TTC549 (cell line): ENCODE measurements at regions not wholly inside any gene's neighbourhood (a gene's known extent, or its start where the extent isn't known, plus 50 kb on each side); places are given as distances from the start of the nearest gene placed in this dataset.

Source experiments
- FAIRE-seq: peaks from 2 replicates; lab custom pipeline; 2012; peaks lifted over from hg19 to GRCh38; lab: Jason Lieb, UNC

DNA sequence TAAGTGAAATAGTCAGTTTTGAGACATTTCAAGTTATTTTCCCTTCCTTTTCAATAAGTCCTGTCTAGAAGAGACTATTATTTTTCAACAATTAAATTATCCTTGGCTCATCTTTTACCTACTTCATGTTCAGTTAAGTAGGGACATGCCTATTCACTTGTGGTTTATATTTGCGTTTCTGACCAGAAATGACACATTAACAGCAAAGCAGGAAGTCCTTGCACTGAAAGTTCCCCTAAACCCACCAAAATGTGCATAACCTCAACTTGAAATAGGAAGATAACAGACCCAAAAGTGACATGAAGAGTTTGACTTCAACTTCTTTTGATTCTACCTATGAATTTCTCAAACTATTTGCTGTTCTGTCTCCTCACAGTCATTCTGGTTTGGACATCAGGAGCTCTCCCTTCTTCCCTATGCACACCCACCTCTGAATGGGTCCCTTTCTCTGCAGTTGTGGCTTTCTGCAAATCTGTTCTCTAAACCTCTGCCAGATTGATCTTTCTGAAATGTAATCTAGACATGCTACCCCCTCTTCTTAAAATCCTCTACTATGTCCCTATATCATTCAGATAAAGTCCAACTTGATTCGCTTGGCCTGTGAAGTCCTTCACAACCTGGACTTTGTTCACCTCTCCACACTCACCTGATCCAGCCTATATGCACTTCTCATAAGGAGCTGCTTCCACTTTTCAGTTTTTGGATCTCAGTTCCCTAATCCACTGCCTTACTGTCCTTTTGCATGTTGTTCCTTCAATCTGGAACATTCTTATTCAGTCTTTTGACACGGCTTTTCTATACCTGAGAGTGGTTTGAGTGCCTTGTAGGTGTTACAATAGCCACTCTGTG lies 661.5 kb upstream of the ADGRL4 start:
- FAIRE-seq: no peak

DNA sequence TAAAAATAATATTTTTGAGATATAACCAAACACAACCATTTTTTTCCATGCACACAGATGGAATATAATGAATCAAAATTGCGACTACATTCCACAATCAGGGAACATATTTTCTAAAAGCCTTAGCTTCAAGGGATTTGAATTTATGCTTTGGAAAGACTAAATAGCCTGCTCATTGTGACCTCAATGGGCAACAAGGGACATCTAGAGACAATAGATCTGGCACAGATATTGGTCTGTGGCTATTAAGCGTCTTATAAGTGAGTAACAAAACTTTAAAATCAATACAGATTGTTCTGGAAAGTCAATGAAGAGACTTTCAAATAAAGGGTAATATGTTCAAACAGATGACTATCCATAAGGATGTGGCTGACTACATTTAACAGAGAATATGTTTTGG lies 660.6 kb upstream of the ADGRL4 start:
- no peak for FAIRE-seq

DNA sequence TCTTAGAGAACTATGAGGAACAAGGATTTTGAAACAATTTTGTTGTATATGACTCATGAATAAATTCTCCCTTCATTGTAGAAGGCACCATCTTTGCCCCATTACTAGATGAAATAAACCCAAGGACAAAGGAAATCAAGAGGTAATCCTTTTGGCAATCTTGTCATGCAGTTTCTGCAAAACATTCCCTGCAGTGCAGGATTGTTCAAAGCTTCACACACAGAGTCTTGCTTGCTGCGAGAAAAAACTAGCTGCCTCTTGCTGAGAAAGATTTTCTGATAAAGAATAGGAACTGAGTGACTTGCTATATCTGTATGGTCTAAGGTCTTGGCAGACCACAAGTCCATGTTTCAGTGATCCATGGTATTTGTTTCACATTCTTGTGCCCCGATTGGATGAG lies 657.4 kb upstream of the ADGRL4 start:
- no peak for FAIRE-seq

DNA sequence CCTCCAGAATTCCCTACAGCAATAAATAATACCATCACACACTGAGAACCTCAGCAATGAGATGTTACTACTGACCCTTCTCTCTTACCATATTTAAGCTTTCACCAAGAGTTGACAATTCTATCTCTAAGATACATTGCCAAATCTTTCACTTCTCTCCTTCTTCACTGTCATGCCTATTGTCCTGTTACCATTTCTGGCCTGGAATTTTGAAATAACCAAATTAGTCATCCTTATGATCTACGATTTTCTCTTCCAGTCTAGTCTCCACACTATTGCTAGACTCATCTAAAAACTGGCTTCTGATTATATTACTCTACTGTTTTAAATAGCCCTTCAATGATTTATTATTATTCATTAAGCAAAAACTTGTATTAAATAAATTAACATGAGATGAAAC lies 656.1 kb upstream of the ADGRL4 start:
- no peak for FAIRE-seq

DNA sequence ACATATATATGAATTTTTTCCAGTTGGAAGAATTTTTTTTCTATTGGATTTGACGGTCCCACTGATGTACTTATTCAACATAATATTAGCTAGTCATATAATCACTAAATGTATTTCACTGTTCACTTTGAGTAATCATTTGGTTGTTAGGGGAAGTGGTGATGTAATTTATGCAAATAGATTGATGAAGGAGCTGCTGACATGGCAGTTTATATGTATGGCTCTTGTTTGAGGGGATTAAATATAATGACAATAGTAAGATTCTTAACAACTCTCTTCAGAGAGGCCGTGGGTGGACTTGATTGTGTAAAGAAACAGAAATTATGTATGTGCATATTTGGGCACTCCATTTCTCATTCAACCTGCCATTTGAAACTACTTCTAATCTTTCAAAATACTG lies 653.6 kb upstream of the ADGRL4 start:
- FAIRE-seq: no peak

DNA sequence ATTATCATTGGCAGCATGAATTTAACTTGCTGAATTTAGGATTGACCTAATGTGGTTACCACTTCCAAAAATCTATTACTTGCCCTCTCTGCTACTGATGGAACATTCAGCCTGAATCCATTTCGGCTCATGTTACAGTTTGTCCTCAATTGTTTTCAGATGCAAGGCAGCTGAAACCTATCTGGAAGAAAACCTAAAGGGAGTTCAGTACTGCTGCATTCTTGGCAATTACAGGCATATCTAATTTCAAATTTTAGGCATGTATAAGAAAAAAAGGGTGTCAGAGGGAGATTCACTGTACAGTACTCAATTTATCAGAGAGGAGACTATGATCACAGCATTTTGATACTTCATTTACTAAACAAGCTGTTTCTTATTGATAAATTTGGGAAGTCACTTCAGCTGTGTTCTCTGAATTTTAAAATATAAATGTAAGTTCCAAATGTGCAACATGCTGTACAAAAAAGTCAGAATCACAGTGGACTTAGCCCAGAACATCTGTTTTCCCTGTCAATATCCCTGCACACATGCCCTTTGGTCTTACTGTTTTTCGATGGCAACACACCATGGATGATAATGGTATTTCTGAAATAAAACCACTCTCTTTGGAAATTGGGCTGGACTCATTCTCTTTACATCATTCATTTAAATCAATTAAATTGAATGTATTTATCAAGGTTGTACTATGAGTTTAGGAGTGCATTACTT lies 651.6 kb upstream of the ADGRL4 start:
- FAIRE-seq: no peak

DNA sequence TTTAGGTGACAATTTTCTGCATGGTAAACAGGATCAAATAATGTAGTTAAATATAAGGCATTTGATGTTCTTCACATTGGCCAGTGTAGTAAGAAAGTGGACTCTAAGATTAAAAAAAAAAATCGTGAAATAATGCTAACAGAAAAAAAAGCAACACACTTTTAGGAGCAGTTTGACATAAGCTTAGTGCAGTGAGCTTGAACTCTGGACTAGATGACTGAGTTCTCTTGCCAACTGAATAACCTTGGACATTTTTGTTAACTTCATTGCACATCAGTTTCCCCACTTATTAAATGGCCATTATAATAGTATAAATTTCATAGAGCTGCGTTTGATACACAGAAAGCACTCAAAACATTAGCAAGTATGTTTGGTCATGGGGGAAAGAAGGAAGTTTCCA lies 649.3 kb upstream of the ADGRL4 start:
- no peak for FAIRE-seq

DNA sequence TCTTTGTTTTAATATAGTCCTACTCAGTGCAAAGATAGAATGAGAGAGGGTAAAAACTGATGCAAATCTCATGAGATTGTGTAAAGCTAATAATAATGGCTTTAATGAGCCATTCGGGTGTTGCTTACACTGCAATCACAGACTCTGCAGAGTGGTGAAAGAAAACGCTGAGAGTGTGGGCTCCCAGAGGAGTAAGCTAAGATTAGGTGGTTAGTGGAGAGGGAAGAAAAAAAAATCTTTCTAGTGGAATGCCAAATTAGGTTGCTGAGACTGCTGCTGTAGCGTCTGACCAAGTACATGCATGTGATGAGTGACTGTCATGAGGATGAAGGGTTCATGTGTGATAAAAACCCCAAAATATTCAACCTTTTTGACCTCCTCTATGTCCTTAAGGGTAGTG lies 645.9 kb upstream of the ADGRL4 start:
- FAIRE-seq: no peak

DNA sequence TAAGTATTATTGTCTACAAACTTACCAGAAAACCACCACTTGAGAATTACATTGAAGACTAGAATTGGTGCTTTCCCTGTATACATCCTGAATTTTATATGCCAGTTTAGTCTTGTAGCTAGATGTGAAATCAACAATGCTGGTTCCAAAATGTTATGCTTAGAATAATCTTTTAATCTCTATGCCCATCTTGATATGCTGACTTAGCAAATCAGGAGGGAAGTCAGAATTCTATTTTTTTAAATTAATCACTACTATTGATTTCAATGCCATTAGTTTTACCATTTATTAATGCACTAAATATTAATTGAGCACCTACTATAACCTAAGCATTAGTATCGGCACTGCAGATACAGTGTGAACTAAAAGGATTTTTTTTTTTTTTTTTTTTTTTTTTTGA lies 641.6 kb upstream of the ADGRL4 start:
- FAIRE-seq: no peak

DNA sequence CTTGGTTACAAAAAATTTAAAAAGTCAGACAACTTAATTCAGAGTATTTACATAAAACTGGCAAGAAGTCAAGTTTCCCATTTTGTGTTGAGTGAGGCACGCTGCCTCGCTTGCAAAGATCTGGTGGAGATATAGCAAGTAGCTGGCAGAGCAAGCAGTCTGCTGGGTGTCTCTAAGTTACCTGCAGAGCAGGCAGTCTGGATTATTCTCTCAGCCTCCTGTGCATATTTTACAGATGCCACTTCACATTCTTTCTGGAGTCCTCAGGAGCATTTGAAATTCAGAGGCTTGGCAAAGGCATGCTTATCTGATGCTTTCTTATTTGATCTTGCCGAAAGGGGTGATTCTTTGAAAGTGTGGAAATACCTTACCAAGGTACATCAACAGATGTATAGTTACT lies 640.4 kb upstream of the ADGRL4 start:
- no peak for FAIRE-seq

DNA sequence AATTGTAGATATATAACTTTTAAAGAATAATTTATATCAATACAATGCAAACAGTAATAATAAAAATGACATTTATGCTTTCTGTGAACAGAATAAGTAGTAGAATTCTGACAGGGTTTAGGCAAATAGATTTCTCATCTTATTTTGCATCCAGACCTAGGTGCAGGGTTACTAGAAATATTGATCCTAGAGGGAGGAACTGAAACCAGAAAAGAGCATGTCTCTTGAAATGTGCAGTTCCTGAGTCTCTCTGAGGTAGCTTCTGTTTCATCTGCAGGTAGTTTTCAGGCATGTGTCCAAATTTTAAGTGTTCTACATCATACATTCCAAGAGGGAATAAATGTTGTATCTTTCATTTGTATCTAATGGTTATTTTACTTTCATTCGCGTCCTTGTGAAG lies 631.9 kb upstream of the ADGRL4 start:
- FAIRE-seq: no peak

DNA sequence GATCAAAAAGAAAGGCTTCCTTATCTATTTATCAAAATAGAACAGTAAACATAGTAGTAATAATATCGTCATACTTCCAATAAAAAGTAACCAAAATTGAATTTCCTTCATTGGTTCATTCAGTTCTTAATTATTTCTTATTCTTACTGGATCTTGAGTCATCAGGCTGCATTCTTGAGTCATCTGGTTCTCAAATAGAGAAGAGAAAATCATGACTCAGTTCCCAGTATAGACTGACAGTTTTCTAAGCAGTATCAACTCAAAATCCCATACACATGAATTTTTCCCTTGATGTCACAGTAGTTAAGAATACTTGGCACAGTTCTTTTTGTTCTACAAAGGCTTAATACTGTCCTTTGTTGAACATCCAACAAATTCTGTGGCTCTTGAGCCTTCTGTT lies 626.9 kb upstream of the ADGRL4 start:
- no peak for FAIRE-seq

DNA sequence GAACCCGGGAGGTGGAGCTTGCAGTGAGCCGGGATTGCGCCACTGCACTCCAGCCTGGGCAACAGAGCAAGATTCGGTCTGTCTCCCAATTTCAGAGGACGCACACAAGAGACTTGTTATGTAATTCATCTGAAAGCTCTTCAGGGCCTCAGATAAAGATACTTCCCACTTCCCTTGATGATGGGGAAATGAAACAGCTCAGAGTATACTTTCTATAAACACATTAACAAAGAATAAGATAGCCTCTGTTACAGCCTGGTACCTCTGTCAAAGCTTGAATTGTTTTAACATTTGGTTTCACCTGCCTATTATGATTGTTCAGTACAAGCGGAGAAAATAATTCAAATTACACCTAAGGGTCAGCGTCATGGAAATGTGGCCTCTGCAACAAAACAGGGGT lies 622.9 kb upstream of the ADGRL4 start:
- FAIRE-seq: no peak

DNA sequence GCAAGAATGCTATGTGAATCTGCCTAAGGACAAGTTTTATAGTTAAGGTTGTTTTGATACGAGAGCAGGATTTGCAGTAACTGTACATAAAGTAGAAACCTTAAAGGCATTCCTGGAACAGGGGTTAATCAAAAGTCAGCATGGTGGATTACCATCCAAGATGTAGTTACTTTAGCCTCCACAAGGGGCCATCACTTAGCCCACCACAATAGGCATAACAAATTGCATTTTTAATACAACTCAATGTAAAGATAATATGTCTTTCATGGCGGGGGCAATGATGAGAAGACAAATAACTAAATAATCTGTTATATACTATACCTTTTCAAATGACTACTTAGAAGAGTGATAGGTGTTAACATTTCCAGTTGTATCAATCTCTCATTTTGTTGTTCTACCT lies 611.2 kb upstream of the ADGRL4 start:
- FAIRE-seq: no peak

DNA sequence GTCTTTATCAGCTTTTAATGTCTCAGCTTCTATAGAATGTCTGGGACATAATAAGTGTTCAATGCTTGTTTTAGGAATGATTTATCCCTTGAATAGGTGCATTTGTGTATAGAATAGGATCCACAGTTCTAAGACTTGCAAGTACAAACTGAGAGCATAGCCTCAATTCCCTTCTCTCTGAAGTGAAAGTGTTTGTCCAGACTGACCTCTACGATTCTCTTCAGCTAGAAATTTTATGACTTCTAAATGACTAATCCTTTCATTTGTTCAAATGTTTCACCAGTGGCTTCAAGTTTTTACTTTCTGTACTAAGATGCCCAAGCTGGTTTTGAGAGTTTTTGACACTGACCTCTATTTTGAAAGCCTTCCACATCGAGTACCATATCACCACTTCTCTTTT lies 608.2 kb upstream of the ADGRL4 start:
- FAIRE-seq: no peak

DNA sequence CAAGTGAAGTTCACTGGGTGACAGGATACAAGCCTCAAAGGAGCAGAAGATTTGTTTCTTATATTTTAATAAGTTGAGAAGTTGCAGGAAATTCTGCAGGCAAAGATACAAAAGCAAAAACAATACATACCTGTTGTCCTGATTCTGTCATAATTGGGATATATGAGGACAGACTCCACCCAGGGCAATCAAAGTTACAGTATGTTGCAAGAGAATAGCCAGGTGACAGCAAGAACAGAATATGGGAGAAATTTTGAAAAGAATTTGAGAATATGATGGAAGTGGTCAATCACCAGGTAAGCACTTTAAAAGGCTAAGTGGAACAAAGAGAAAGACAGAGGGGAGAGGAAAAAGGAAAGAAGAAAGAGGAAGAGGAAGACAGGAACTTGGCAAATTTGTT lies 607.6 kb upstream of the ADGRL4 start:
- FAIRE-seq: no peak

DNA sequence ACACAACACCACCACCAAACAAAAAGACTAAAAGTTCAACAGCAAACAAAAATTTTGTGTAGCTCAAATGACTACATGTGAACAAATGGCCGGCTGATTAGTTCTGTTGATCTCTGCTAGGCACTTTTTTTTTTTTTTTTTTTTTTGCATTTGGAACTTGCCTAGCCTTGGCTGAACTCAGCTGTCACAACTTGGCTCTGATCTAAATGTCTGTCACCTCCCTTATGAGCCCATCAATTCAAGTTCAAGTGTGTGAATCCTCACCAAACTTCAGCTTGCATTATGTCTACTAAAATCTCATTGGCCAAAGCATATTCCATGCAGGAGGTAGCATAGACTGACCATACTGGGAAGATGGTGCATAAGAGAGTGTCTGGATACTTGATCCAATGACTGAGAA lies 606.5 kb upstream of the ADGRL4 start:
- FAIRE-seq: no peak

DNA sequence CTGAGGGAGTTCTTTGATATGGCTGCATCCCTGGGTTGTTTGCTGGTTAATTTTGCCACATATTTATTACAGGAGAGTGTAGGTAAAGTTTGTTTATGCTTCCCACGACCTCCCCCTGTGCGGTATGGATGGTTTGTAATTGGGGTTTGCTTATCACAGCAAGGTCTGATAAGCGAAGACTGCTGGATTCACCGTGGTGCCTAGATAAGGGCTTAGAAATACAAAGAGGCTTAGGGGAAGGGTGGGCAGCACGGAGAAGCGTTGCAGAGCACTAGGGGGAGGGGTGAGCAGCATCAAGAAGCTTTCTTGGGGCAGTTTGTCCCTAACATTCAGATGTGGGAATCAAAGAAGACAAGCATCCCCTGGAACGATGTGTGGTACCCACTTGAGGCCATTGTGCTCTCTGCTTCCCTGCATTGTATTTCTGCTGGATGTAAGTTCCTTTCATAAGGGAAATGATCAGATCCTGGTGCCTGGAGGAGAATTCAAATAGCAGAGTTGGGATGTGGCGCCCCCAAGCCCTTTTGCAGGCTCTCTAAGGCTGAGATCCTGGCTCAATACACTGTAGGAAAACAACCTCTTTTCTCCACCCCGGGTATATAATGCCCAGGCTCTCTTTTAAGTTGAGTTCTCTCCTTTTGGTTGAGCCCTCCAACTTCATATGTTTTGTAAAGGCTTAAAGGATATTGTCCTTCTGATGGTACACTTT lies 598.1 kb upstream of the ADGRL4 start:
- FAIRE-seq: no peak

DNA sequence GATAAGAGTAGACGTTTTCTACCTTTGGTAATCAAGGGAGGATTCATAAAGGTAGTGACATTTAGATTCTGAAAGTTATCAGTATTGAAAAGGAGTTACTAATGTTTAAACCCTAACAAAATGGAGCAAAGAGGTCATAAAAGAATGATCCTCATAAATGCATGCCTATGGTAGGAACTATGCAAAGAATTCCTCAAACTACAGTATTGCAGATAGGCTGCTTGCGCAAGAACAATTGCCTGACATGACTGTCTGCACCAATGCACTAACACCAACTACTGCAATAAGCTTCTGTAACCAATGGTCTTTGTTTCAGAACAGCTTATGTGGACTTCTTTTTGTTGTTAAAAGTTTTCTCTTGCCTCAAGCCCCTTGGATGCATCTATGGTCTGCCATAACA lies 597.3 kb upstream of the ADGRL4 start:
- no peak for FAIRE-seq

DNA sequence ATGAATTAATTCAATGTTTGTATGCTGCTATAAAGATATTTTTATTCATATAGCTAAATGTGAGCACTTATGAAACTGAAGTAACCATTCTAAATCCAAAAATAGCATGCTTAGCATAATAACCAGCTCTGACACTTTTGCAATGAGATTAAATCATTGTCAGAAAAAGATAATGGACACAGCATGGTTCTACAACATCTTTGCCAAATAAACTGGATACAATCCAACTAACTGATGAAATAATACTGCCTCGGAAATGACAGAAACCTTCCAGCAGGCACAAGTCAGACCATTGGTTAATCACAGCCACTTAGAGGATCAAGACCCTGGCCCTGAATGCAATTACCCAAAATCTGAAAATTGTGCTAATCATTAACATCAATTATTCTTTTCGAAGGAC lies 592.7 kb upstream of the ADGRL4 start:
- FAIRE-seq: no peak

DNA sequence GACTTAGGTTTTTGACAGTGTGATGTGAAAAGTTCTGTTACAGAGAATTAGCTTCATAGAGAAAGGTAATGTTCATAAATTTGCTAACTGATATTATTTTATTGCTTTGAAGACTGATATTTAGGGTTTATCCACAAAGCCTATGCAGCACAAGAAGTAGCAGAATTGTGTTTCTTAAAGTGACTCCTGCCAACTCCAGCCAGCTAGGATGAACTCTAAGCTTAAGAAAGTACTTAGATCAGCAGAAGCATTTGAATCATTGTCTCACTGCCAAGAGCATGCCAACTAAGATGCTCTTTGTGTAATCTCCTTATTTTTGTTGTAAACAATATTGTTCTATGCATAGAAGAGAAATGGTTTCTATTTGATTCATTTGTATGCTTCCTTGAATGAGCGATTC lies 589.4 kb upstream of the ADGRL4 start:
- no peak for FAIRE-seq

DNA sequence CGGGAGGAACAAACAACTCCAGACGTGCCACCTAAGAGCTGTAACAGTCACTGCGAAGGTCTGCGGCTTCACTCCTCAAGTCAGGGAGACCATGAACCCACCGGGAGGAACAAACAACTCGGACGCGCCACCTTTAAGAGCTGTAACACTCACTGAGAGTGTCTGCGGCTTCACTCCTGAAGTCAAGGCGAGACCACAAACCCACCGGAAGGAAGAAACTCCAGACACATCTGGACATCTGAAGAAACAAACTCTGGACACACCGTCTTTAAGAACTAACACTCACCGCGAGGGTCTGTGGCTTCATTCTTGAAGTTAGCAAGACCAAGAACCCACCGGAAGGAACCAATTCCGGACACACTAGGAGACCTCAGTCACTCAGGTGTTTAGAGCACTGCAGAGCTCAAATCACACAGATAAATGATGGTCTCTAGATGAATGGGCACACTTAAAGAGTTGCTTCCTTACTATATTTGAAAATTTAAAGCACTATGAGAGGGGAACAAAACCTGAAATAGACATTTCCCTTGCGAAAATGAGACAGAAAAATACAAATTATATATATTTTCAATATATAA lies 587.7 kb upstream of the ADGRL4 start:
- no peak for FAIRE-seq

DNA sequence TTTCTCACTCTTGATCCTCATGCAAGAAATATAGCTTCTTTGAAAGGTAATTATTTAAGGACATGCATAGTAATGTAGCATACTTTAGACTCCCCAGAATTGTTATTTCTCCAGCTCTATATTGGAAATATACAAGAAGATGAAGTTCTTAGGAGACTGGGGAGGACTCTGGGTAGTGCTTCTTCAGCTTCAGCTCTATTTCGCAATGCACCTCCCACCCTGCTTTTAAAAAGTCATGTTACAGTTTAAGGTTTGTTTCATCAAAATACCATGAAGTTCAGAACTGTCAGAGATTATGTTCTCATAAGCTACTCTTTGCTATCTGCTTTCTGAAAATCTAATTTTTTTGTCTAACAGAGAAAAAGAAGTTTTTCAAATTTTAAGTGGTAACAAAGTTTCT lies 586.2 kb upstream of the ADGRL4 start:
- no peak for FAIRE-seq
